HCT116 (cell line): ENCODE measurements at regions not wholly inside any gene's neighbourhood (a gene's known extent, or its start where the extent isn't known, plus 50 kb on each side); places are given as distances from the start of the nearest gene placed in this dataset.
A peak's percentile ranks its signal among the peaks of the same experiment; 100 is the strongest.
"Not testable (repeated sequence)": the region's sequence is repeated elsewhere in the genome, so short reads cannot be mapped to it uniquely, and the experiment has no call there.

Source experiments
- ATAC-seq: fragments of 200-7000 bp; cut with Tn5 transposase; 2 replicates; pipeline ENCODE4 v1.9.1; 2020; ENCODE audit warnings: mild to moderate bottlenecking, moderate library complexity
- BruUV-seq: library from RNA; stranded (reverse); fragments of 400-500 nt; replicated peaks from 2 replicates; lab custom pipeline; 2021; lab: Mats Ljungman, UMichigan
- CTCF ChIA-PET: fragments of 300-600 bp; sonication (Branson Sonifier 250); formaldehyde crosslinking; loops from one replicate; lab custom pipeline; 2021; ENCODE audit warnings: antibody characterized with exemption; lab: Charles Lee
- POLR2A ChIA-PET: fragments of 300-600, 350-600 bp; sonication (Branson Sonifier 250); formaldehyde crosslinking; loops from one replicate; lab custom pipeline; 2021; ENCODE audit warnings: antibody characterized with exemption; lab: Charles Lee
- RAD21 ChIA-PET, 2 experiments: fragments of 300-600 bp; sonication (Branson Sonifier 250); formaldehyde crosslinking; loops; one replicate each; lab custom pipeline; 2023; ENCODE audit warnings: low total read pairs in 2 of 2; ENCODE audit not compliant: uncharacterized antibody in 2 of 2, unreplicated experiment in 2 of 2, low non-redundant PET in 1 of 2; lab: Charles Lee
- DNase-seq: peaks from one replicate; pipeline ENCODE4 v3.0.0-alpha.2; 2010; ENCODE audit warnings: low read depth, low spot score
- H2AFZ ChIP-seq: fragments of 200-600 bp; shearing (Covaris generic), sonication (generic); 2 replicates; pipeline ENCODE4 v1.6.1; 2017; ENCODE audit warnings: low read depth, mixed run types, mixed read lengths, antibody characterized with exemption, low read length; ENCODE audit not compliant: poor library complexity, severe bottlenecking
- H3K27ac ChIP-seq: 2 replicates; pipeline ENCODE4 v1.5.1; 2012; ENCODE audit warnings: low read depth, low read length
- H3K27me3 ChIP-seq: fragments of 200-600 bp; sonication (generic); 2 replicates; pipeline ENCODE4 v1.6.1; 2016; ENCODE audit warnings: mixed run types, low read length, mixed read lengths; ENCODE audit not compliant: insufficient read depth
- H3K36me3 ChIP-seq, 2 experiments: fragments of 200-500 bp in 1 of 2; fragments of 200-600 bp in 1 of 2; sonication (Bioruptor generic) in 1 of 2; sonication (generic) in 1 of 2; 2 replicates each; pipeline versions ENCODE4 v1.5.1 to v1.6.1; 2014 to 2016; ENCODE audit warnings: low read length in 2 of 2, inconsistent platforms in 1 of 2, mixed read lengths in 1 of 2, mixed run types in 1 of 2; ENCODE audit not compliant: insufficient read depth in 2 of 2, control insufficient read depth in 1 of 2
- H3K4me1 ChIP-seq, 2 experiments: fragments of 200-600 bp in 1 of 2; sonication (generic) in 1 of 2; 2 replicates each; pipeline versions ENCODE4 v1.5.1 to v1.6.1; 2012 to 2017; ENCODE audit warnings: low read length in 2 of 2, inconsistent platforms in 1 of 2, mild to moderate bottlenecking in 1 of 2, mixed read lengths in 1 of 2, mixed run types in 1 of 2, moderate library complexity in 1 of 2; ENCODE audit not compliant: insufficient read depth in 2 of 2, control insufficient read depth in 1 of 2
- H3K4me2 ChIP-seq: fragments of 200-600 bp; sonication (generic); 2 replicates; pipeline ENCODE4 v1.6.1; 2017; ENCODE audit warnings: mixed run types, low read length, mixed read lengths
- H3K4me3 ChIP-seq, 2 experiments: fragments of 200-600 bp in 1 of 2; sonication (generic) in 1 of 2; replicated peaks in 1 of 2; 2 replicates each; pipeline ENCODE4 v1.5.1; 2011 to 2016; ENCODE audit warnings: low read length in 2 of 2, control low read depth in 1 of 2, low read depth in 1 of 2, mild to moderate bottlenecking in 1 of 2, mixed read lengths in 1 of 2, mixed run types in 1 of 2
- H3K79me2 ChIP-seq: fragments of 200-600 bp; sonication (generic); 2 replicates; pipeline ENCODE4 v1.6.1; 2017; ENCODE audit warnings: mild to moderate bottlenecking, mixed run types, low read length, moderate library complexity, mixed read lengths; ENCODE audit not compliant: insufficient read depth
- H3K9ac ChIP-seq: fragments of 200-600 bp; sonication (generic); 2 replicates; pipeline ENCODE4 v1.6.1; 2016; ENCODE audit warnings: low read length, mixed read lengths
- H3K9me2 ChIP-seq: fragments of 200-600 bp; sonication (generic), shearing (Covaris generic); 2 replicates; pipeline ENCODE4 v1.6.1; 2017; ENCODE audit warnings: mixed run types, mild to moderate bottlenecking, moderate library complexity; ENCODE audit not compliant: insufficient read depth
- H3K9me3 ChIP-seq, 2 experiments: fragments of 200-500 bp in 1 of 2; fragments of 200-600 bp in 1 of 2; sonication (Bioruptor generic) in 1 of 2; sonication (generic) in 1 of 2; 2 replicates each; pipeline ENCODE4 v1.6.1; 2014 to 2017; ENCODE audit warnings: low read length in 2 of 2, mixed read lengths in 2 of 2, inconsistent platforms in 1 of 2, low read depth in 1 of 2, mild to moderate bottlenecking in 1 of 2, mixed run types in 1 of 2, moderate library complexity in 1 of 2; ENCODE audit not compliant: control insufficient read depth in 1 of 2, insufficient read depth in 1 of 2
- H4K20me1 ChIP-seq: fragments of 200-600 bp; sonication (generic), shearing (Covaris generic); 2 replicates; pipeline ENCODE4 v1.6.1; 2017; ENCODE audit warnings: mixed run types, mild to moderate bottlenecking, moderate library complexity; ENCODE audit not compliant: insufficient read depth
- FOSL1 ChIP-seq: IDR thresholded peaks from 2 replicates; pipeline ENCODE4 v1.6.1; 2012; ENCODE audit warnings: low read depth
- intact Hi-C: fragments of 100-400 bp; cut with micrococcal nuclease; formaldehyde crosslinking; loops from 2 replicates; pipeline ENCODE4 v1.10.0; 2022

- POLR2A ChIA-PET, H3K79me2 ChIP-seq, RAD21 ChIA-PET, H3K27ac ChIP-seq, H3K9me2 ChIP-seq, H3K9ac ChIP-seq, DNase-seq, BruUV-seq, H2AFZ ChIP-seq, H3K4me3 ChIP-seq, H3K36me3 ChIP-seq, CTCF ChIA-PET, H3K9me3 ChIP-seq, H3K4me2 ChIP-seq, H3K27me3 ChIP-seq, H4K20me1 ChIP-seq, intact Hi-C loops: not testable (repeated sequence)
- peaks cover 7 to 11% of the 10 kb centered on the region in 2 experiments; a peak in 3 of 4 replicates for H3K4me1 ChIP-seq
- ATAC-seq, result peak; percentile 30; the same call in 1 of the 2 replicates
Observed at GRCh38 chr12:131400668-131401294, 310.1 kb upstream of the SFSWAP start.

- CTCF ChIA-PET, BruUV-seq, H3K9me2 ChIP-seq, H2AFZ ChIP-seq, H3K4me3 ChIP-seq, H3K9me3 ChIP-seq, H3K9ac ChIP-seq, POLR2A ChIA-PET, H4K20me1 ChIP-seq, RAD21 ChIA-PET, H3K36me3 ChIP-seq, intact Hi-C loops, H3K27ac ChIP-seq, DNase-seq, H3K79me2 ChIP-seq: not testable (repeated sequence)
- H3K27me3 ChIP-seq, result peaks cover 13% of the 10 kb centered on the region
- TF ChIP-seq FOSL1, result peak; percentile 24; the same call in 1 of the 2 replicates
- H3K4me2 ChIP-seq, result peak overlapping the region; percentile 37
- ATAC-seq, result peak; percentile 88
- peaks cover 7 to 11% of the 10 kb centered on the region in 2 experiments; a peak in 3 of 4 replicates for H3K4me1 ChIP-seq
Observed at GRCh38 chr12:131401907-131402633, 308.8 kb upstream of the SFSWAP start.
